ENCODE measurements at regions not wholly inside any gene's neighbourhood (a gene's known extent, or its start where the extent isn't known, plus 50 kb on each side); places are given as distances from the start of the nearest gene placed in this dataset.

GRCh38 chr11:15481871-15482270, 367.1 kb downstream of the INSC start:
- ATAC-seq (ENCODE audit: low read depth) (no peak), DNase-seq (no peak)
- Mint-ChIP-seq H3K36me3 (no peaks in the 10 kb centered on the region), H3K9me3 (no peaks in the 10 kb centered on the region), H3K27me3 (no peaks in the 10 kb centered on the region), H3K4me3 (no peak overlapping the region), H3K27ac (no peak overlapping the region), H3K4me1 (no peaks in the 10 kb centered on the region)
- POLR2A ChIA-PET = no interaction called here

GRCh38 chr11:15483205-15483604, 368.5 kb downstream of the INSC start:
- no peaks in the 10 kb centered on the region for H3K4me1 Mint-ChIP-seq
- POLR2A ChIA-PET = no interaction called here
- no peaks in the 10 kb centered on the region for H3K9me3 Mint-ChIP-seq
- H3K27me3 Mint-ChIP-seq = no peaks in the 10 kb centered on the region
- no peaks in the 10 kb centered on the region for H3K36me3 Mint-ChIP-seq
- no peak overlapping the region for H3K27ac Mint-ChIP-seq
- DNase-seq (no peak), ATAC-seq (ENCODE audit: low read depth) (no peak)
- no peak overlapping the region for H3K4me3 Mint-ChIP-seq

GRCh38 chr11:15484398-15484797, 369.7 kb downstream of the INSC start:
- no peaks in the 10 kb centered on the region for H3K9me3 Mint-ChIP-seq
- no peaks in the 10 kb centered on the region for H3K27me3 Mint-ChIP-seq
- H3K4me1 Mint-ChIP-seq = no peaks in the 10 kb centered on the region
- ATAC-seq (ENCODE audit: low read depth) = no peak
- H3K36me3 Mint-ChIP-seq = no peaks in the 10 kb centered on the region
- no peak overlapping the region for H3K27ac Mint-ChIP-seq
- H3K4me3 Mint-ChIP-seq = no peak overlapping the region
- DNase-seq = no peak
- POLR2A ChIA-PET = no interaction called here

- POLR2A ChIA-PET = no interaction called here
- no peaks in the 10 kb centered on the region for H3K27me3 Mint-ChIP-seq
- H3K9me3 Mint-ChIP-seq = no peaks in the 10 kb centered on the region
- no peak for ATAC-seq (ENCODE audit: low read depth)
- H3K36me3 Mint-ChIP-seq = no peaks in the 10 kb centered on the region
- H3K4me1 Mint-ChIP-seq = no peaks in the 10 kb centered on the region
- H3K4me3 Mint-ChIP-seq = no peak overlapping the region
- DNase-seq = no peak
- H3K27ac Mint-ChIP-seq = no peak overlapping the region
Measured at GRCh38 chr11:15485432-15485831, 370.7 kb downstream of the INSC start.

- ATAC-seq (ENCODE audit: low read depth) (no peak), DNase-seq (no peak)
- Mint-ChIP-seq H3K4me1 (peaks cover 2% of the 10 kb centered on the region), H3K27ac (no peak overlapping the region), H3K4me3 (no peak overlapping the region), H3K27me3 (no peaks in the 10 kb centered on the region), H3K9me3 (no peaks in the 10 kb centered on the region), H3K36me3 (no peaks in the 10 kb centered on the region)
- POLR2A ChIA-PET = no interaction called here
Measured at GRCh38 chr11:15489281-15489680, 374.6 kb downstream of the INSC start.

- H3K4me3 Mint-ChIP-seq = no peak overlapping the region
- H3K27me3 Mint-ChIP-seq = no peaks in the 10 kb centered on the region
- DNase-seq (no peak), ATAC-seq (ENCODE audit: low read depth) (no peak)
- H3K36me3 Mint-ChIP-seq = no peaks in the 10 kb centered on the region
- peaks cover 2% of the 10 kb centered on the region for H3K4me1 Mint-ChIP-seq
- H3K9me3 Mint-ChIP-seq = no peaks in the 10 kb centered on the region
- POLR2A ChIA-PET = no interaction called here
- no peak overlapping the region for H3K27ac Mint-ChIP-seq
Measured at GRCh38 chr11:15490535-15490934, 375.8 kb downstream of the INSC start.

GRCh38 chr11:15493066-15493465, 378.3 kb downstream of the INSC start:
- H3K9me3 Mint-ChIP-seq = no peaks in the 10 kb centered on the region
- no peaks in the 10 kb centered on the region for H3K36me3 Mint-ChIP-seq
- no peaks in the 10 kb centered on the region for H3K27me3 Mint-ChIP-seq
- ATAC-seq (ENCODE audit: low read depth) (no peak), DNase-seq (no peak)
- no peak overlapping the region for H3K4me3 Mint-ChIP-seq
- POLR2A ChIA-PET = no interaction called here
- peaks cover 2% of the 10 kb centered on the region for H3K4me1 Mint-ChIP-seq
- no peak overlapping the region for H3K27ac Mint-ChIP-seq

- ATAC-seq (ENCODE audit: low read depth) (no peak), DNase-seq (no peak)
- POLR2A ChIA-PET = no interaction called here
- H3K27me3 Mint-ChIP-seq = no peaks in the 10 kb centered on the region
- H3K36me3 Mint-ChIP-seq = no peaks in the 10 kb centered on the region
- no peak overlapping the region for H3K27ac Mint-ChIP-seq
- H3K4me3 Mint-ChIP-seq = no peak overlapping the region
- no peaks in the 10 kb centered on the region for H3K9me3 Mint-ChIP-seq
- peaks cover 2% of the 10 kb centered on the region for H3K4me1 Mint-ChIP-seq
Measured at GRCh38 chr11:15493921-15494620, 379.3 kb downstream of the INSC start.

GRCh38 chr11:15494740-15495139, 380.0 kb downstream of the INSC start:
- Mint-ChIP-seq H3K9me3 (no peaks in the 10 kb centered on the region), H3K36me3 (no peaks in the 10 kb centered on the region), H3K27ac (no peak overlapping the region), H3K4me3 (no peak overlapping the region), H3K4me1 (peaks cover 2% of the 10 kb centered on the region), H3K27me3 (no peaks in the 10 kb centered on the region)
- ATAC-seq (ENCODE audit: low read depth) = no peak
- POLR2A ChIA-PET = no interaction called here
- DNase-seq = no peak

- no peak for ATAC-seq (ENCODE audit: low read depth)
- H3K9me3 Mint-ChIP-seq = no peaks in the 10 kb centered on the region
- no peak overlapping the region for H3K27ac Mint-ChIP-seq
Measured at GRCh38 chr11:15495462-15495861, 380.7 kb downstream of the INSC start.

GRCh38 chr11:15497366-15497765, 382.6 kb downstream of the INSC start:
- no peaks in the 10 kb centered on the region for H3K27me3 Mint-ChIP-seq
- H3K27ac Mint-ChIP-seq = no peak overlapping the region
- H3K9me3 Mint-ChIP-seq = no peaks in the 10 kb centered on the region
- POLR2A ChIA-PET = no interaction called here
- H3K4me3 Mint-ChIP-seq = no peak overlapping the region
- DNase-seq (no peak), ATAC-seq (ENCODE audit: low read depth) (no peak)
- H3K4me1 Mint-ChIP-seq = peaks cover 2% of the 10 kb centered on the region
- H3K36me3 Mint-ChIP-seq = no peaks in the 10 kb centered on the region

More at GRCh38 chr11:15495462-15495861, 380.7 kb downstream of the INSC start:
- peaks cover 2% of the 10 kb centered on the region for H3K4me1 Mint-ChIP-seq
- no peak for DNase-seq
- no peaks in the 10 kb centered on the region for H3K36me3 Mint-ChIP-seq
- H3K27me3 Mint-ChIP-seq = no peaks in the 10 kb centered on the region
- H3K4me3 Mint-ChIP-seq = no peak overlapping the region
- POLR2A ChIA-PET = no interaction called here

GRCh38 chr11:15499674-15500073, 385.0 kb downstream of the INSC start:
- no peaks in the 10 kb centered on the region for H3K36me3 Mint-ChIP-seq
- no peaks in the 10 kb centered on the region for H3K4me1 Mint-ChIP-seq
- H3K9me3 Mint-ChIP-seq = no peaks in the 10 kb centered on the region
- DNase-seq = no peak
- POLR2A ChIA-PET = no interaction called here
- no peaks in the 10 kb centered on the region for H3K27me3 Mint-ChIP-seq
- H3K4me3 Mint-ChIP-seq = no peak overlapping the region
- H3K27ac Mint-ChIP-seq = no peak overlapping the region
- no peak for ATAC-seq (ENCODE audit: low read depth)

- DNase-seq (no peak), ATAC-seq (ENCODE audit: low read depth) (no peak)
- H3K36me3 Mint-ChIP-seq = no peaks in the 10 kb centered on the region
- POLR2A ChIA-PET = no interaction called here
- no peak overlapping the region for H3K27ac Mint-ChIP-seq
- H3K27me3 Mint-ChIP-seq = no peaks in the 10 kb centered on the region
- H3K9me3 Mint-ChIP-seq = no peaks in the 10 kb centered on the region
- H3K4me1 Mint-ChIP-seq = no peaks in the 10 kb centered on the region
- H3K4me3 Mint-ChIP-seq = no peak overlapping the region
Measured at GRCh38 chr11:15500643-15501042, 385.9 kb downstream of the INSC start.

- Mint-ChIP-seq H3K27ac (no peak overlapping the region), H3K36me3 (no peaks in the 10 kb centered on the region), H3K4me3 (no peak overlapping the region), H3K27me3 (no peaks in the 10 kb centered on the region), H3K9me3 (no peaks in the 10 kb centered on the region), H3K4me1 (no peaks in the 10 kb centered on the region)
- no peak for ATAC-seq (ENCODE audit: low read depth)
- POLR2A ChIA-PET = no interaction called here
- DNase-seq = no peak
Measured at GRCh38 chr11:15501566-15501965, 386.8 kb downstream of the INSC start.

GRCh38 chr11:15505155-15505554, 390.4 kb downstream of the INSC start:
- Mint-ChIP-seq H3K4me3 (no peak overlapping the region), H3K27me3 (no peaks in the 10 kb centered on the region), H3K9me3 (no peaks in the 10 kb centered on the region), H3K27ac (no peak overlapping the region), H3K4me1 (no peaks in the 10 kb centered on the region), H3K36me3 (no peaks in the 10 kb centered on the region)
- DNase-seq (no peak), ATAC-seq (ENCODE audit: low read depth) (no peak)
- POLR2A ChIA-PET = no interaction called here

All from activated naive CD8-positive, alpha-beta T cell treated with anti-CD3 and anti-CD28 coated beads, Interleukin-2, amount 10 ng/mL, durations not matched to agents 7 days and 5 days (primary cell).